K562 (cell line): ENCODE measurements at regions not wholly inside any gene's neighbourhood (a gene's known extent, or its start where the extent isn't known, plus 50 kb on each side); places are given as distances from the start of the nearest gene placed in this dataset.

Source experiments
- ATAC-seq: fragments of 200-7000 bp; cut with Tn5 transposase; 3 replicates; pipeline ENCODE4 v1.9.1; 2020; ENCODE audit warnings: moderate library complexity
- BruUV-seq: library from RNA; stranded (reverse); fragments of 400-500 nt; replicated peaks from 2 replicates; lab custom pipeline; 2021; lab: Mats Ljungman, UMichigan
- CTCF ChIA-PET: fragments of 300-600 bp; formaldehyde crosslinking; extraction: SDS; loops from one replicate; lab custom pipeline; 2021; ENCODE audit warnings: low intra/inter-chr PET ratio; lab: Yijun Ruan, JAX
- POLR2A ChIA-PET: fragments of 300-600, 350-650 bp; sonication (Branson Sonifier 250); formaldehyde crosslinking; extraction: SDS; loops from one replicate; lab custom pipeline; 2021; ENCODE audit warnings: antibody characterized with exemption, inconsistent platforms; lab: Yijun Ruan, JAX
- DNase-seq, 4 experiments: peaks; one replicate each; pipeline versions ENCODE4 v3.0.0 to v3.0.0-alpha.2; 2011 to 2018; ENCODE audit warnings: low spot score in 3 of 4, mixed read lengths in 3 of 4; ENCODE audit errors: extremely low read depth in 1 of 4
- FAIRE-seq: peaks from 2 replicates; lab custom pipeline; 2011; peaks lifted over from hg19 to GRCh38; lab: Jason Lieb, UNC
- H2AFZ ChIP-seq: 2 replicates; pipeline ENCODE4 v1.6.0; 2011; ENCODE audit warnings: low read depth, low read length, control low read depth, inconsistent platforms
- H3K27ac ChIP-seq: fragments of 200-600 bp; 3 replicates; pipeline ENCODE4 v1.8.0; 2011; ENCODE audit warnings: low read depth, mild to moderate bottlenecking, control low read depth, inconsistent platforms, low read length, moderate library complexity, mixed read lengths; ENCODE audit errors: extremely low read depth
- H3K27me3 ChIP-seq, 2 experiments: fragments of 300-600 bp in 1 of 2; 2 replicates in 1 of 2; 3 replicates in 1 of 2; pipeline versions ENCODE4 v1.6.0 to v1.8.0; 2011; ENCODE audit warnings: inconsistent platforms in 2 of 2, low read length in 2 of 2, mild to moderate bottlenecking in 1 of 2, mixed read lengths in 1 of 2, moderate library complexity in 1 of 2; ENCODE audit not compliant: control insufficient read depth in 2 of 2, insufficient read depth in 2 of 2
- H3K36me3 ChIP-seq: fragments of 300-600 bp; 3 replicates; pipeline ENCODE4 v1.8.0; 2011; ENCODE audit warnings: mild to moderate bottlenecking, low read length, inconsistent platforms; ENCODE audit not compliant: control insufficient read depth, insufficient read depth
- H3K4me1 ChIP-seq, 2 experiments: fragments of 200-600 bp in 1 of 2; replicated peaks in 1 of 2; 2 replicates in 1 of 2; 3 replicates in 1 of 2; pipeline versions ENCODE4 v1.5.1 to v1.8.0; 2011; ENCODE audit warnings: inconsistent platforms in 2 of 2, low read length in 2 of 2, mild to moderate bottlenecking in 1 of 2, mixed read lengths in 1 of 2, moderate library complexity in 1 of 2; ENCODE audit not compliant: control insufficient read depth in 2 of 2, insufficient read depth in 2 of 2
- H3K4me2 ChIP-seq: 2 replicates; pipeline ENCODE4 v1.6.1; 2011; ENCODE audit warnings: low read length, control low read depth, inconsistent platforms, mixed read lengths; ENCODE audit not compliant: insufficient read depth
- H3K4me3 ChIP-seq: fragments of 200-600 bp; sonication (generic), shearing (Covaris generic); 2 replicates; pipeline ENCODE4 v1.5.1; 2016; ENCODE audit warnings: control low read depth, inconsistent platforms
- H3K79me2 ChIP-seq: fragments of 200-600 bp; 3 replicates; pipeline ENCODE4 v1.8.0; 2011; ENCODE audit warnings: low read length, inconsistent platforms; ENCODE audit not compliant: control insufficient read depth, insufficient read depth
- H3K9ac ChIP-seq, 2 experiments: 2 replicates each; pipeline versions ENCODE4 v1.6.0 to v1.6.1; 2011; ENCODE audit warnings: low read depth in 2 of 2, low read length in 2 of 2, control low read depth in 1 of 2, inconsistent platforms in 1 of 2, mild to moderate bottlenecking in 1 of 2, mixed read lengths in 1 of 2; ENCODE audit not compliant: insufficient read depth in 1 of 2
- H3K9me1 ChIP-seq: one replicate; pipeline ENCODE4 v1.6.0; 2011; ENCODE audit warnings: inconsistent platforms, mild to moderate bottlenecking, low read length, moderate library complexity; ENCODE audit not compliant: control insufficient read depth, insufficient read depth
- H3K9me3 ChIP-seq: replicated peaks from 2 replicates; pipeline ENCODE4 v1.5.1; 2011; ENCODE audit warnings: low read depth, low read length, inconsistent platforms; ENCODE audit not compliant: control insufficient read depth, insufficient read depth
- H4K20me1 ChIP-seq: replicated peaks from 2 replicates; pipeline ENCODE4 v1.6.1; 2011; ENCODE audit warnings: low read length, inconsistent platforms, mixed read lengths; ENCODE audit not compliant: control insufficient read depth, insufficient read depth
- HDAC1 ChIP-seq, 2 experiments: fragments of 450-650 bp; IDR thresholded peaks; 2 replicates each; pipeline ENCODE4 v1.6.1; 2016 to 2017; ENCODE audit warnings: inconsistent platforms in 1 of 2, mild to moderate bottlenecking in 1 of 2, moderate library complexity in 1 of 2
- MAFF ChIP-seq: IDR thresholded peaks from 2 replicates; pipeline ENCODE4 v1.6.1; 2012; ENCODE audit warnings: low read length, improper control_type of control experiment
- MXI1 ChIP-seq: IDR thresholded peaks from 2 replicates; pipeline ENCODE4 v1.6.1; 2011; ENCODE audit warnings: low read depth, mild to moderate bottlenecking, improper control_type of control experiment, low read length
- PYGO2 ChIP-seq: fragments of 450-650 bp; IDR thresholded peaks from 2 replicates; pipeline ENCODE4 v1.6.1; 2016; ENCODE audit warnings: mild to moderate bottlenecking, missing genetic modification characterization, moderate library complexity, missing compliant biosample characterization
- RBM22 ChIP-seq: fragments of 200-400 bp; formaldehyde crosslinking; IDR thresholded peaks from 2 replicates; pipeline ENCODE4 v1.6.1; 2018; ENCODE audit warnings: low read length, low read depth; ENCODE audit not compliant: poor library complexity, severe bottlenecking
- SMARCC2 ChIP-seq: fragments of 450-650 bp; IDR thresholded peaks from 2 replicates; pipeline ENCODE4 v1.6.1; 2017; ENCODE audit warnings: antibody characterized with exemption, moderate library complexity, mild to moderate bottlenecking, low read depth
- SREBF1 ChIP-seq: fragments of 150-350 bp; IDR thresholded peaks from 2 replicates; pipeline ENCODE4 v1.6.1; 2014; ENCODE audit warnings: antibody characterized with exemption, low read depth, low read length, borderline replicate concordance
- TAF1 ChIP-seq: IDR thresholded peaks from 2 replicates; pipeline ENCODE4 v1.6.1; 2011; ENCODE audit warnings: mild to moderate bottlenecking, low read length, moderate library complexity; ENCODE audit not compliant: insufficient read depth, control insufficient read depth, severe bottlenecking; ENCODE audit errors: extremely low read depth
- ZBTB11 ChIP-seq, 3 experiments: fragments of 200-800 bp in 1 of 3; fragments of 250-450 bp in 1 of 3; fragments of 450-650 bp in 1 of 3; sonication (Bioruptor Pico) in 1 of 3; sonication (Bioruptor generic) in 1 of 3; formaldehyde crosslinking in 1 of 3; IDR thresholded peaks; 2 replicates each; pipeline versions ENCODE4 v1.6.1 to v1.8.0; 2016 to 2022; ENCODE audit warnings: mild to moderate bottlenecking in 2 of 3, missing genetic modification characterization in 2 of 3, missing compliant biosample characterization in 1 of 3, moderate library complexity in 1 of 3
- ZBTB17 ChIP-seq: fragments of 450-650 bp; formaldehyde crosslinking; IDR thresholded peaks from 2 replicates; pipeline ENCODE4 v1.4.0; 2020; ENCODE audit warnings: mild to moderate bottlenecking
- ZNF436 ChIP-seq: fragments of 250-450, 450-650 bp; sonication (Bioruptor Pico); formaldehyde crosslinking; IDR thresholded peaks from 2 replicates; pipeline ENCODE4 v1.7.0; 2020; ENCODE audit warnings: mild to moderate bottlenecking
- WGBS: fragments of 100-300 bp; shearing (Covaris generic); methylation state at CpG from one replicate; pipeline ENCODE4 v1.1.6; 2016; ENCODE audit warnings: low coverage, mixed read lengths; ENCODE audit not compliant: insufficient coverage; ENCODE audit errors: missing lambda C conversion rate; 5-methylcytosine and 5-hydroxymethylcytosine counted together
- in situ Hi-C: fragments of 300-500 bp; cut with MboI; formaldehyde crosslinking; loops from 4 replicates; pipeline ENCODE4 v1.15.0; 2018; ENCODE audit warnings: inconsistent platforms, mixed read lengths
- intact Hi-C: fragments of 100-400 bp; cut with micrococcal nuclease; formaldehyde crosslinking; loops from 2 replicates; pipeline ENCODE4 v1.14.2; 2022
- TF ChIP-seq, protein P1 (sequence below): fragments of 250-450 bp; sonication (Bioruptor Pico); IDR thresholded peaks from 2 replicates; pipeline ENCODE4 v1.4.0; 2020; ENCODE audit warnings: mild to moderate bottlenecking, moderate library complexity, borderline replicate concordance
- TF ChIP-seq, protein P2 (sequence below): fragments of 250-450 bp; sonication (Bioruptor Pico); IDR thresholded peaks from 2 replicates; pipeline ENCODE4 v1.8.0; 2022; ENCODE audit warnings: moderate library complexity, mild to moderate bottlenecking, inconsistent platforms
- TF ChIP-seq, protein P3 (sequence below): fragments of 450-650 bp; conservative IDR thresholded peaks from 2 replicates; pipeline ENCODE4 v1.6.1; 2016; ENCODE audit warnings: missing genetic modification characterization, low read depth, mild to moderate bottlenecking, control low read depth, missing compliant biosample characterization

- TF ChIP-seq, protein P1, sequence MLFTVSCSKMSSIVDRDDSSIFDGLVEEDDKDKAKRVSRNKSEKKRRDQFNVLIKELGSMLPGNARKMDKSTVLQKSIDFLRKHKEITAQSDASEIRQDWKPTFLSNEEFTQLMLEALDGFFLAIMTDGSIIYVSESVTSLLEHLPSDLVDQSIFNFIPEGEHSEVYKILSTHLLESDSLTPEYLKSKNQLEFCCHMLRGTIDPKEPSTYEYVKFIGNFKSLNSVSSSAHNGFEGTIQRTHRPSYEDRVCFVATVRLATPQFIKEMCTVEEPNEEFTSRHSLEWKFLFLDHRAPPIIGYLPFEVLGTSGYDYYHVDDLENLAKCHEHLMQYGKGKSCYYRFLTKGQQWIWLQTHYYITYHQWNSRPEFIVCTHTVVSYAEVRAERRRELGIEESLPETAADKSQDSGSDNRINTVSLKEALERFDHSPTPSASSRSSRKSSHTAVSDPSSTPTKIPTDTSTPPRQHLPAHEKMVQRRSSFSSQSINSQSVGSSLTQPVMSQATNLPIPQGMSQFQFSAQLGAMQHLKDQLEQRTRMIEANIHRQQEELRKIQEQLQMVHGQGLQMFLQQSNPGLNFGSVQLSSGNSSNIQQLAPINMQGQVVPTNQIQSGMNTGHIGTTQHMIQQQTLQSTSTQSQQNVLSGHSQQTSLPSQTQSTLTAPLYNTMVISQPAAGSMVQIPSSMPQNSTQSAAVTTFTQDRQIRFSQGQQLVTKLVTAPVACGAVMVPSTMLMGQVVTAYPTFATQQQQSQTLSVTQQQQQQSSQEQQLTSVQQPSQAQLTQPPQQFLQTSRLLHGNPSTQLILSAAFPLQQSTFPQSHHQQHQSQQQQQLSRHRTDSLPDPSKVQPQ (CRISPR knock-in tag), result no peak
- no peak for TF ChIP-seq SMARCC2
- TF ChIP-seq RBM22, result no peak
- no peak for TF ChIP-seq SREBF1
- no peak for TF ChIP-seq PYGO2 (tag)
- no peak for TF ChIP-seq MXI1
- TF ChIP-seq TAF1, result no peak
Observed at GRCh38 chr4:145380123-145380522, 101.5 kb upstream of the SMAD1 start (continued).

DNA sequence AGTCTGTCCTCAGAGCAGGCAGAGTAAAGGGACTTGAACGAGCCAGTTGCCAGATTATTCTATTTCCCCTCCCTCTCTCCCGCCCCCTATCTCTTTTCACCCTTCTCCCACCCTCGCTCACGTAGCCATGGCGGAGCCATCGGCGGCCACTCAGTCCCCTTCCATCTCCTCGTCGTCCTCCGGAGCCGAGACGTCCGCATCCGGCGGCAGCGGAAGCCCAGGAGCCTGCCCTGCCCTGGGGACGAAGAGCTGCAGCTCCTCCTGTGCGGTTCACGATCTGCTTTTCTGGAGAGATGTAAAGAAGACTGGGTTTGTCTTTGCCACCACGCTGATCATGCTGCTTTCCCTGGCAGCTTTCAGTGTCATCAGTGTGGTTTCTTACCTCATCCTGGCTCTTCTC lies 106.2 kb upstream of the SMAD1 start:
- in situ Hi-C loops, result no loop called here
- TF ChIP-seq ZNF436 (no peak), ZBTB17 (CRISPR knock-in tag) (no peak), HDAC1 (IDR thresholded peaks at IDR 0.05) (no peak), ZBTB11 (CRISPR knock-in tag; IDR thresholded peaks at IDR 0.05) (no peak), MAFF (no peak)
- TF ChIP-seq, protein P2, sequence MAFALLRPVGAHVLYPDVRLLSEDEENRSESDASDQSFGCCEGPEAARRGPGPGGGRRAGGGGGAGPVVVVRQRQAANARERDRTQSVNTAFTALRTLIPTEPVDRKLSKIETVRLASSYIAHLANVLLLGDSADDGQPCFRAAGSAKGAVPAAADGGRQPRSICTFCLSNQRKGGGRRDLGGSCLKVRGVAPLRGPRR (CRISPR knock-in tag), result no peak
- TF ChIP-seq, protein P3, sequence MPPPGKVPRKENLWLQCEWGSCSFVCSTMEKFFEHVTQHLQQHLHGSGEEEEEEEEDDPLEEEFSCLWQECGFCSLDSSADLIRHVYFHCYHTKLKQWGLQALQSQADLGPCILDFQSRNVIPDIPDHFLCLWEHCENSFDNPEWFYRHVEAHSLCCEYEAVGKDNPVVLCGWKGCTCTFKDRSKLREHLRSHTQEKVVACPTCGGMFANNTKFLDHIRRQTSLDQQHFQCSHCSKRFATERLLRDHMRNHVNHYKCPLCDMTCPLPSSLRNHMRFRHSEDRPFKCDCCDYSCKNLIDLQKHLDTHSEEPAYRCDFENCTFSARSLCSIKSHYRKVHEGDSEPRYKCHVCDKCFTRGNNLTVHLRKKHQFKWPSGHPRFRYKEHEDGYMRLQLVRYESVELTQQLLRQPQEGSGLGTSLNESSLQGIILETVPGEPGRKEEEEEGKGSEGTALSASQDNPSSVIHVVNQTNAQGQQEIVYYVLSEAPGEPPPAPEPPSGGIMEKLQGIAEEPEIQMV (tag), result no peak

More for the DNA sequence above, 106.2 kb upstream of the SMAD1 start:
- H3K79me2 ChIP-seq, result no peaks in the 10 kb centered on the region
- ATAC-seq (no peak; the same call in 1 of the 3 replicates), DNase-seq (no peak), FAIRE-seq (no peak)
- no peak overlapping the region for H3K9ac ChIP-seq
- no peak overlapping the region for H3K4me2 ChIP-seq
- ChIA-PET POLR2A (no interaction called here), CTCF (no interaction called here)
- H3K36me3 ChIP-seq, result no peaks in the 10 kb centered on the region
- intact Hi-C loops, result no loop called here
- no peaks in the 10 kb centered on the region for H4K20me1 ChIP-seq
- H3K27me3 ChIP-seq, result no peaks in the 10 kb centered on the region
- H3K4me1 ChIP-seq, result no peaks in the 10 kb centered on the region
- no peaks in the 10 kb centered on the region for H3K9me1 ChIP-seq
- no TSS peak for BruUV-seq
- no peaks in the 10 kb centered on the region for H3K9me3 ChIP-seq
- H3K27ac ChIP-seq, result no peak overlapping the region
- no peak overlapping the region for H3K4me3 ChIP-seq
- no peak overlapping the region for H2AFZ ChIP-seq
- WGBS, result under 1% methylated on average over 16 of the region's 20 CpGs
